Activated CD8-positive, alpha-beta T cell treated with anti-CD3 and anti-CD28 coated beads for 36 hours (primary cell): ENCODE measurements at regions not wholly inside any gene's neighbourhood (a gene's known extent, or its start where the extent isn't known, plus 50 kb on each side); places are given as distances from the start of the nearest gene placed in this dataset.

Experiments used
- ATAC-seq: fragments of 200-7000 bp; cut with Tn5 transposase; one replicate; pipeline ENCODE4 v1.10.0; 2021; ENCODE audit warnings: mild to moderate bottlenecking, moderate library complexity
- CTCF ChIA-PET: fragments of 350-600 bp; sonication (Branson Sonifier 250); formaldehyde crosslinking; loops from one replicate; lab custom pipeline; 2021; ENCODE audit warnings: antibody characterized with exemption; lab: Charles Lee
- POLR2A ChIA-PET: fragments of 350-600 bp; sonication (Branson Sonifier 250); formaldehyde crosslinking; loops from one replicate; lab custom pipeline; 2021; ENCODE audit warnings: antibody characterized with exemption; lab: Charles Lee
- DNase-seq: peaks from one replicate; pipeline ENCODE4 v3.0.0-alpha.2; 2020
- H3K27ac Mint-ChIP-seq: one replicate; pipeline ENCODE4 v1.8.0; 2021; ENCODE audit warnings: mild to moderate bottlenecking, mixed read lengths
- H3K27me3 Mint-ChIP-seq: one replicate; pipeline ENCODE4 v1.8.0; 2021; ENCODE audit warnings: mixed read lengths
- H3K36me3 Mint-ChIP-seq: one replicate; pipeline ENCODE4 v1.8.0; 2021; ENCODE audit warnings: low read depth, mixed read lengths
- H3K4me1 Mint-ChIP-seq: one replicate; pipeline ENCODE4 v1.8.0; 2021; ENCODE audit warnings: low read depth, mixed read lengths
- H3K4me3 Mint-ChIP-seq: one replicate; pipeline ENCODE4 v1.8.0; 2021; ENCODE audit warnings: mild to moderate bottlenecking, moderate library complexity, mixed read lengths
- H3K9me3 Mint-ChIP-seq: one replicate; pipeline ENCODE4 v1.8.0; 2021; ENCODE audit warnings: mixed read lengths
- intact Hi-C: fragments of 100-400 bp; cut with micrococcal nuclease; formaldehyde crosslinking; loops from one replicate; pipeline ENCODE4 v1.10.0; 2022
- TF ChIP-seq, protein P1 (sequence below): fragments of 200-600 bp; IDR thresholded peaks from one replicate; pipeline ENCODE4 v1.8.0; 2022; ENCODE audit warnings: antibody characterized with exemption, mild to moderate bottlenecking

- ChIA-PET CTCF (no interaction called here), POLR2A (interaction anchor here (1.1 kb wide), 1 partner anchor 22 kb away, joined by 3 read pairs; no protein-coding TSS in a partner anchor)
- ATAC-seq: no peak
- intact Hi-C loops: no loop called here
- H3K4me3 Mint-ChIP-seq: no peak overlapping the region
- H3K27ac Mint-ChIP-seq: no peak overlapping the region
- H3K27me3 Mint-ChIP-seq: peaks cover 11% of the 10 kb centered on the region
- no peaks in the 10 kb centered on the region for H3K4me1 Mint-ChIP-seq
- H3K9me3 Mint-ChIP-seq: no peaks in the 10 kb centered on the region
- no peaks in the 10 kb centered on the region for H3K36me3 Mint-ChIP-seq
- TF ChIP-seq, protein P1, sequence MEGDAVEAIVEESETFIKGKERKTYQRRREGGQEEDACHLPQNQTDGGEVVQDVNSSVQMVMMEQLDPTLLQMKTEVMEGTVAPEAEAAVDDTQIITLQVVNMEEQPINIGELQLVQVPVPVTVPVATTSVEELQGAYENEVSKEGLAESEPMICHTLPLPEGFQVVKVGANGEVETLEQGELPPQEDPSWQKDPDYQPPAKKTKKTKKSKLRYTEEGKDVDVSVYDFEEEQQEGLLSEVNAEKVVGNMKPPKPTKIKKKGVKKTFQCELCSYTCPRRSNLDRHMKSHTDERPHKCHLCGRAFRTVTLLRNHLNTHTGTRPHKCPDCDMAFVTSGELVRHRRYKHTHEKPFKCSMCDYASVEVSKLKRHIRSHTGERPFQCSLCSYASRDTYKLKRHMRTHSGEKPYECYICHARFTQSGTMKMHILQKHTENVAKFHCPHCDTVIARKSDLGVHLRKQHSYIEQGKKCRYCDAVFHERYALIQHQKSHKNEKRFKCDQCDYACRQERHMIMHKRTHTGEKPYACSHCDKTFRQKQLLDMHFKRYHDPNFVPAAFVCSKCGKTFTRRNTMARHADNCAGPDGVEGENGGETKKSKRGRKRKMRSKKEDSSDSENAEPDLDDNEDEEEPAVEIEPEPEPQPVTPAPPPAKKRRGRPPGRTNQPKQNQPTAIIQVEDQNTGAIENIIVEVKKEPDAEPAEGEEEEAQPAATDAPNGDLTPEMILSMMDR: no peak
- no peak for DNase-seq
Observed at GRCh38 chr18:75612456-75612855, 185.0 kb upstream of the SMIM21 start.

DNA sequence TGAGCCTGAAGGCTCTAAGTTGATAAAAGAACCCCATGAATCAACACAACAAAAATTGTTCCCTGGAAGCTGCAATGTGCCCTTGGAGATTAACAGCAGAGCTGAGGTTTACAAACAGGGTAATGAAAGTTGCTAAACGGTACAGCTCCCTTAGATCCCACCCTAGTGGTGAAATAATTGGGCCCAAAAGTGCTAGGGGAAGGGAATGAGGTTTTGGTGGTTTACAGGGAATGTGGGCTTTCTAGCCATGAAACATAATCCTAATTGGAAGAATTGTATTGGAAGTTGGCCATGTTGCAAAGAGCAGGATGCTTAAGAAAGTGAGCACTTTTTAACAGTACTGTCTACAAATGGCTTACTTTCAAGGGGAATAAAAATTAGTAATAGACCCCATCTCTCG lies 180.2 kb upstream of the SMIM21 start:
- Mint-ChIP-seq H3K27me3 (peaks cover 8% of the 10 kb centered on the region), H3K4me1 (no peaks in the 10 kb centered on the region), H3K36me3 (no peaks in the 10 kb centered on the region), H3K27ac (no peak overlapping the region), H3K9me3 (peaks cover 6% of the 10 kb centered on the region), H3K4me3 (no peak overlapping the region)
- POLR2A ChIA-PET: no interaction called here
- ATAC-seq: no peak
- intact Hi-C loops: no loop called here
- TF ChIP-seq, protein P1: no peak
- no peak for DNase-seq
- CTCF ChIA-PET: no interaction called here

DNA sequence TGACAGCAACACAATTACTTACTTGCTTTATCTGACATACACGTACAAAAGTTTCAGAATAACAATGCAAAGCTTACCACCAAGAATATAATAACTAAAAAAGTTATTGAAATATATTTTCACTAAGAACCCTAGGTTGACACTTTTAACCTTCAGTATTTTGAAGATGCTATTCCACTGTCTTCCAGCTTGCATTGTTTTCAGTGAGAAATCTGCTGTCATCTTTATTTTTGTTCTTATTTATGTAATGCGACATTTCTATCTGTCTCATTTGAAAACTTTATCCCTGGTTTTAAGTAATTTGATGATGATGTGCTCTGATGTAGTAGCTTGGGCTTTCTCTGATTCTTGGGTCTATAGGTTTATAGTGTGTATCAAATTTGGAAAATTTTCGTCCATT lies 165.0 kb upstream of the SMIM21 start:
- Mint-ChIP-seq H3K36me3 (peaks cover 2% of the 10 kb centered on the region), H3K4me1 (no peaks in the 10 kb centered on the region), H3K9me3 (peaks cover 21% of the 10 kb centered on the region), H3K27ac (no peak overlapping the region), H3K4me3 (no peak overlapping the region), H3K27me3 (no peaks in the 10 kb centered on the region)
- CTCF ChIA-PET: no interaction called here
- no peak for DNase-seq
- TF ChIP-seq, protein P1: no peak
- no peak for ATAC-seq
- intact Hi-C loops: no loop called here
- POLR2A ChIA-PET: no interaction called here

GRCh38 chr18:75588412-75588811 lies 160.9 kb upstream of the SMIM21 start:
- Mint-ChIP-seq H3K9me3 (peaks cover 17% of the 10 kb centered on the region), H3K4me3 (no peak overlapping the region), H3K27me3 (peaks cover 4% of the 10 kb centered on the region), H3K27ac (no peak overlapping the region), H3K4me1 (no peaks in the 10 kb centered on the region), H3K36me3 (peaks cover 2% of the 10 kb centered on the region)
- ChIA-PET POLR2A (no interaction called here), CTCF (no interaction called here)
- DNase-seq (no peak), ATAC-seq (no peak)
- TF ChIP-seq, protein P1: no peak
- intact Hi-C loops: no loop called here

- ATAC-seq (no peak), DNase-seq (no peak)
- no peaks in the 10 kb centered on the region for H3K4me1 Mint-ChIP-seq
- ChIA-PET CTCF (no interaction called here), POLR2A (no interaction called here)
- H3K9me3 Mint-ChIP-seq: peaks cover 6% of the 10 kb centered on the region
- H3K27me3 Mint-ChIP-seq: peaks cover 4% of the 10 kb centered on the region
- H3K36me3 Mint-ChIP-seq: no peaks in the 10 kb centered on the region
- H3K4me3 Mint-ChIP-seq: no peak overlapping the region
- intact Hi-C loops: no loop called here
- H3K27ac Mint-ChIP-seq: no peak overlapping the region
- TF ChIP-seq, protein P1: no peak
Observed at GRCh38 chr18:75587131-75587530, 159.6 kb upstream of the SMIM21 start.
